GM18868 (cell line): ENCODE measurements at regions not wholly inside any gene's neighbourhood (a gene's known extent, or its start where the extent isn't known, plus 50 kb on each side); places are given as distances from the start of the nearest gene placed in this dataset.
"Not testable (repeated sequence)": the region's sequence is repeated elsewhere in the genome, so short reads cannot be mapped to it uniquely, and the experiment has no call there.

Source experiments
- ATAC-seq: cut with Tn5 transposase; IDR thresholded peaks from one replicate; pipeline ENCODE4 v1.9.1; 2021; ENCODE audit warnings: mild to moderate bottlenecking, moderate library complexity; ENCODE audit not compliant: unreplicated experiment

DNA sequence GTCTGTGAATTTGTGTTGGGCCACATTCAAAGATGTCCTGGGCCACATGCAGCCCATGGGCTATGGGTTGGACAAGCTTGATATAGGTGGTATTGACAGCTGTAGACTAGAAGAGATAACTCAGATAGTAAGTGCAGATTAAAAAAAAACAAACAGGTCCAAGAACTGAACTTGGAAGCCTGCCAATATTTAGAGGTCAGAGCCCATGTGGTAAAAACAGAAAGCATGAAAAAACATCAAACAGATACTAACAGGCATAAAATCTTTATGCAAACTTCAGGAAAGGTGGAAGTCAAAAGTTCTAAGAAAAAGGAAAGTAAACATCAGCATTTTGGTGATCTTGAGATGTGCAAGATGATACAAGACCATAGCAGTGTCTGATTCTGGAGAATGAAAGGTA lies 155.1 kb upstream of the NR4A3 start:
- no peak for ATAC-seq

DNA sequence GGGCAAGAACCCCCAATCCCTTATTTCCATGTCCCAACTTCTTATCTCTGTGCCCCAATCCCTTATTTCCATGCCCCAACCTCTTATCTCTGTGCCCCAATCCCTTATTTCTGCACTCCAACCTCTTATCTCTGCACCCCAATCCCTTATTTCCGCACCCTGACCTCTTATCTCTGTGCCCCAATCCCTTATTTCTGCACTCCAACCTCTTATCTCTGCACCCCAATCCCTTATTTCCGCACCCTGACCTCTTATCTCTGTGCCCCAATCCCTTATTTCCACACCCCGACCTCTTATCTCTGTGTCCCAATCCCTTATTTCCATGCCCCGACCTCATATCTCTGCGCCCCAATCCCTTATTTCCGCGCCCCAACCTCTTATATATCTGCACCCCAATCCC lies 150.8 kb upstream of the NR4A3 start:
- not testable (repeated sequence) for ATAC-seq

DNA sequence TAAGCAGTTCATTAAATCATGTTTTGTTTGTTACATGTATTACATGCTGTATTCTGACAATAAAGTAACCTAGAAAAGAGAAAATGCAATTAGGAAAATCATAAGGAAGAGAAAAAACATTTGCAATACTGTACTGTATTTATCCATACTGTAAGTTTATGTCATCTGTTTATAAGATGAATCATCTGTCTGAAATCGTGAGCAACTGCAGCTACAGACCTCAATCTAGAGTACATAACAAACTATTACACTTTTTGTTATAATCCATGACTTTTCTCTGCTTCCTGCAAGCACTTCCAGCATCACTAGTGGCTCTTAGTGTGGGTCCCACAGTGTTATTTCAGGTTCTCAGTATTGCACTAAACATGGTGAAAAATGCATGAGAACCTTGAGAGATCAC lies 144.4 kb upstream of the NR4A3 start:
- ATAC-seq: no peak

- ATAC-seq: no peak
Measured at GRCh38 chr9:99678566-99678965, 143.1 kb upstream of the NR4A3 start.

- no peak for ATAC-seq
Measured at GRCh38 chr9:99680191-99680590, 141.5 kb upstream of the NR4A3 start.

- no peak for ATAC-seq
Measured at GRCh38 chr9:99681113-99681512, 140.6 kb upstream of the NR4A3 start.

GRCh38 chr9:99682378-99682777 lies 139.3 kb upstream of the NR4A3 start:
- ATAC-seq: no peak

DNA sequence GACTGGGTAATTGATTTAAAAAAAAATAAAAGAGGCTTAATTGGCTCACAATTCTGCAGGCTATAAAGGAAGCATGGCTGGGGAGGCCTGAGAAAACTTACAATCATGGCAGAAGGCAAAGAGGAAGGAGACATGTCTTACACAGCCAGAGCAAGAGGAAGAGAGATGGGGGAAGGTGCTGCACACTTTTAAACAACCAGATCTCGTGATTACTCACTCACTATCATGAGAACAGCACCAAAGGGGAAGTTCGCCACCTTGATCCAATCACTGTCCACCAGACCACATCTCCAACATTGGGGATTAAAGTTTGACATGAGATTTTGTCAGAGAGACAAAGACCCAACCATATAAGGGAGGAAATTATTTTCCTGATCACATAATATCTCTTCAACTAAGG lies 138.8 kb upstream of the NR4A3 start:
- ATAC-seq: no peak

GRCh38 chr9:99690573-99690972 lies 131.1 kb upstream of the NR4A3 start:
- ATAC-seq: no peak

DNA sequence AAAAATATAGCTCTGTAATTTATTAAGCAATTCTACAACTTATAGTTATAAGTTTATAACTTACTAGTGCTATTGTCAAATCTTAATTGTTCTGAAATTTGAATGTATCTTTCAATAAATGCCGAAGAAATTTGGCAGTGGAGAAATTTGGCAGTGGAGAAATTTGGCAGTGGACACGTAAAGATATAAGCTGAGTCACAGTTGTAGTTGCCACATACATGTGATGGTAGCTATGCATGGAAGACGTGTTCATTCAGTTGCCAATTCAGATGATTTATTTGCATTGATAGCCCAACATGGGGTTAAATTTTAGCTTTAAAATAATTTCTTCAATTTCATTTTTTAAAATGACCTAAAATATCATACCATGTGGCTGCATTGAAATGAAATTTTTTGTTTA lies 127.8 kb upstream of the NR4A3 start:
- ATAC-seq: no peak

- ATAC-seq: no peak
Measured at GRCh38 chr9:99694393-99694792, 127.3 kb upstream of the NR4A3 start.

- no peak for ATAC-seq
Measured at GRCh38 chr9:99699396-99699795, 122.3 kb upstream of the NR4A3 start.

GRCh38 chr9:99712214-99712613 lies 109.5 kb upstream of the NR4A3 start:
- no peak for ATAC-seq

DNA sequence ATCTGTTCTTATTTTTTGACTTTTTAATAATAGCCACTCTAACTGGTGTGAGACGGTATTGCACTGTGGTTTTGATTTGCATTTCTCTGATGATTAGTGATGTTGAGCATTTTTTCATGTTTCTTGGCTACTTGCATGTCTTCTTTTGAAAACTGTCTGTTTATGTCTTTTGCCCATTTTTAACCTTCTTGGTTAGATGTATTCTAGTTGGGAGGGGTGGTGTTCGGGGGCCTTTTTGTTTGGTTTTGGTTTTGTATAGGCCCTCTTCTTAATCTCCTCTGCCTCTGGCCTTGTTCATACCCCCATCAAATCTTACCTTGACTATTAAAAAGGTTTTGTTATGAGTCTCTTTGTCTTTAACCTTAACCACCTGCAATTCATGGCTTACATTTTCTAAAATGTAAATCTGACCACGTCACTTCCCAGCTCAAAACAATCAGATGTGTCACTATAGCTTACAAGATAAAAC lies 107.8 kb upstream of the NR4A3 start:
- no peak for ATAC-seq

DNA sequence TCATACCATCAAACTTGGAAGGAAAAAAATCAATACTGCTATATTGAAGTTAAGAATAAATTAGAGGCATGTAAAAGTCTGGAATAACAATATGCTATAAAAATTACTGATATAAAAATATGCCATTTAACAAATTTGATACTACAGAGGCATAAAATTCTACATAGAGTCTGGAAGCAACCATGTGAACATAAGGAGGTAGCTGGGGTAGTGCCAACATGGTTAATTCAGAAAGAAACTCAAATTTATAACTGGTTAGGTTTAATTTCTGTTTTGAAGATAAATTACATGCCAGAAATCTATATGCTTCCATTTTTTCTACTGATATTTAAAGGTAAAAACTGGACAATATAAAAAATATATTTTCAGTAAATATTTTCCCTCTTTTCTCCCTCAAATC lies 103.1 kb upstream of the NR4A3 start:
- ATAC-seq: no peak

- ATAC-seq: peak; percentile 85
Measured at GRCh38 chr9:99720455-99721050, 101.1 kb upstream of the NR4A3 start.

DNA sequence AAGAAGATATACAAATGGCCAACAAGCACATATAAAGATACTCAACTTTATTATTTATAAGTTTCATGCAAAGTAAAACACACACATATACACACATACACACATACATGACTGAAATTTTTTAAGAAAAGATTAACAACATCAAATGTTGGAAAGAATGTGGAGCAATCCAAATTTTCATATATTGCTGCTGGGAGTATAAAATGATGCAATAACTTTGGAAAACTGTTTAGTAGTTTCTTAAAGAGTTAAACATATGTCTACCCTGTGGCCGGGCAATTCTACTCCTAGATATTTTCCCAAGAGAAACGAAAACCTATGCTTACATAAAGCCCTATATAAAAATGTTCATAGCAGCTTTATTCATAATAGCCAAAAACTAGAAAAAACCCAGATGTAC lies 99.8 kb upstream of the NR4A3 start:
- no peak for ATAC-seq

GRCh38 chr9:99722877-99723276 lies 98.8 kb upstream of the NR4A3 start:
- no peak for ATAC-seq

GRCh38 chr9:99724640-99725039 lies 97.0 kb upstream of the NR4A3 start:
- ATAC-seq: no peak

DNA sequence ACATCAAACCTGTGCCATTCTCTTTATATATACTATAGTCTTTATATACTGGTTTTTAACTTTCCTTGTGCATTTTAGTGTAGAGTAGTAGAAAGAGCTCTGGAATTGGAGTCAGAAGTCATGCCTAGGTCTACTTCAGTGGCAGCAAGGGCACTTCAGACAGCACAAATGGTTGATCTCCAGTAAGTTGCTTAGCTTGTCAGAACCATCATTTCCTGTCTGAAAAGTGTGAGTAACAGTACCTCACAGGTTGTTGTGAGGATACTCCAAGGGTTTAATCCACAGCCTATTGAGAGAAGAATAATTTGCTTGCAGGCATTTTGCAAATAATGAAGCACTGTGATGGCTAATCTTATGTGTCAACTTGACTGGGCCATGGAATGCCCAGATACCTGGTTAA lies 95.8 kb upstream of the NR4A3 start:
- ATAC-seq: no peak

DNA sequence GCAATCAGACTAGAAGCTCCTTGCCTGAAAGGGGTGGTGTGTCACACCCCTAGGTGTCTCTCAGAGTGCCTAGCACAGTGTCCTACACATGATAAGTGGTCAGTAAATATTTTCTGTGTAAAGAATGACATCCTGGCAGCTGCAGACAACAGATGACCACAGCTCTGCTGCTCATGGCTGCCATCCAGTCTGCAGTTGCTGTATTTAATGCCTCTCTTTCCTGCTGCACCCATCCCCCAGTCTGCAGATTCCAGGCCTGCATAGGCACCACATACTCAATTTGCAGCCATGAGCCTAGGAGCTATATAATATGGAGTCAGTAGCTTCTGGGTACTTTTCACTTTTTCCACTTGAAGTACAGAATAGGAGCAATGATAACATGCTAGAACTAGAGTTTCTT lies 94.9 kb upstream of the NR4A3 start:
- no peak for ATAC-seq

DNA sequence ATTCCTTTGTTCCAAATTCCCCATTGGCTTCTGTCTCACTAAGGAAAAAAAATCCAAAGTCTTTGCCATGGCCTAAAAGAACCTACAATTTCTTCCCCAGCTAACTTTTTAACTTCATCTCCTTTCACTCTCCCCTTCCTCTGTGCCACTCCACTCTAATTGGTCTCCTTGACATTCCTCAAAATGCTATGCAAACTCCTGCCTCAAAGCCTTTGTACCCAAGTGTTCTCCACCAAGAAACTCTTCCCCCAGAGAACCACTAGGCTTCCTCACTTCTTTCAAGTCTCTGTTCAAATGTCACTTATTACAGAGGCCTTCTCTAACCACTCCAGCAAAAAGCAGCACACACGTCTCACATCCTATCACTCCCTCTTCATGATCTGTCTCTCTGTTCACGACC lies 91.6 kb upstream of the NR4A3 start:
- ATAC-seq: no peak

DNA sequence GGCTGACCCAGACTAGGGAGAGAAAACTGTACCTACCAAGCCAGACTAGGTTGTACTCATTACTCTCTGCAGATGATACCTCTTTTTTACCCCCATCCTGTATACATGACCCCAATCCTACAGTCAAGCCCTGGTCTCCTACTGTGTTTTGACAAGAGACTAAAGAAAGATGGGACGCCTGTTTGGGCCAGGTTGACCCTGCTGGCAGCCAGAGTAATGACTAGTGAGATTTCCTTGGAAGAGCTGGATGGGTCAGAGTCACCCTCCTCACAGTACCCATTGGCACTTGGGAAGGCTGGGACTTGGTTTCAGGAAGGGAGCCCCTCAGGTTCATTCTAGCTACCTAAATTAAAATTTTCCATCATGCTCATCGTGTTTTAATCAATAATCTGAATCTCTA lies 89.7 kb upstream of the NR4A3 start:
- no peak for ATAC-seq
